ENCODE measurements at regions not wholly inside any gene's neighbourhood (a gene's known extent, or its start where the extent isn't known, plus 50 kb on each side); places are given as distances from the start of the nearest gene placed in this dataset.
"Not testable (repeated sequence)": the region's sequence is repeated elsewhere in the genome, so short reads cannot be mapped to it uniquely, and the experiment has no call there.

DNA sequence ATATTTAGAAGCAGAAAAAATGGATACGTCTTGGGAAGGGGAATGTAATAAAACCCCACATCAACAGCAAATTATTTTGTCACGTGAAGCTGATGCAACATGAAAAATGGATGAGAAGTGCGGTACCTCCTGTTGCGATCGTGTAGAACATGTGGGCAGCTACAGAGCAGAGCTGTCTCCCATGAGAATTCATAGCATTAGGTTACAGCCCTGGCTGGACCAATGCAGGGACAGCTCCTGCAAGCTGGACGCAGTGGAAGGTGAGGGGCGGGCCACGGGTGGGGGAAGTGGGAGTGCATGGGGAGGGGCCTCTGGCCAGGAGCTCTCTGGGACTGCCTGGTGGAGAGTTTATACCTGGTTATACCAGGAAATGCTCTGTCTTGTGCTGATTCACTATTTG lies 120.3 kb downstream of the GATA3 start:
- DNase-seq = no peak

DNA sequence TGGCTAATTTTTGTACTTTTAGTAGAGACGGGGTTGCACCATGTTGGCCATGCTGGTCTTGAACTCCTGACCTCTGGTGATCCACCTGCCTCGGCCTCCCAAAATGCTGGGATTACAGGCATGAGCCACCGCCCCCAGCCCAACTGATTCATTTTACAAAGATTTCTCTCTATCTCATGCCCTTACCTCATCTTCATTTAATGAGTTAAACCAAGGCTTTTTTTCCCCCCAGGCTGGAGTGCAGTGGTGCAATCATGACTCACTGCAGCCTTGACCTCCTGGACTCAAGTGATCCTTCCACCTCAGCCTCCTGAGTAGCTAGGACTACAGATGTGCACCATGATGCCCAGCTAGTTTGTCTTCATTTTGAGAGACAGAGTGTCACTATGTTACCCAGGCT lies 123.0 kb downstream of the GATA3 start:
- DNase-seq = not testable (repeated sequence)

DNA sequence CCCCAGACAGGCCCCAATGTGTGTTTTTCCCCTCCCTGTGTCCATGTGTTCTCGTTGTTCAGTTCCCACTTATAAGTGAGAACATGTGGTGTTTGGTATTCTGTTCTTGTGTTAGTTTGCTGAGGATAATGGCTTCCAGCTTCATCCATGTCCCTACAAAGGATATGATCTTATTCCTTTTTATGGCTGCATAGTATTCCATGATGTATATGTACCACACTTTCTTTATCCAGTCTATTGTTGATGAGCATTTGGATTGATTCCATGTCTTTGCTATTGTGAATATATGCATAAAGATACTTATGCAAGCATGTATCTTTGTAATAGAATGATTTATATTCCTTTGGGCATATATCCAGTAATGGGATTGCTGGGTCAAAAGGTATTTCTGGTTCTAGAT lies 125.3 kb downstream of the GATA3 start:
- DNase-seq = not testable (repeated sequence)

- no peak for DNase-seq
These were observed 126.0 kb downstream of the GATA3 start for GRCh38 chr10:8180360-8181109.

DNA sequence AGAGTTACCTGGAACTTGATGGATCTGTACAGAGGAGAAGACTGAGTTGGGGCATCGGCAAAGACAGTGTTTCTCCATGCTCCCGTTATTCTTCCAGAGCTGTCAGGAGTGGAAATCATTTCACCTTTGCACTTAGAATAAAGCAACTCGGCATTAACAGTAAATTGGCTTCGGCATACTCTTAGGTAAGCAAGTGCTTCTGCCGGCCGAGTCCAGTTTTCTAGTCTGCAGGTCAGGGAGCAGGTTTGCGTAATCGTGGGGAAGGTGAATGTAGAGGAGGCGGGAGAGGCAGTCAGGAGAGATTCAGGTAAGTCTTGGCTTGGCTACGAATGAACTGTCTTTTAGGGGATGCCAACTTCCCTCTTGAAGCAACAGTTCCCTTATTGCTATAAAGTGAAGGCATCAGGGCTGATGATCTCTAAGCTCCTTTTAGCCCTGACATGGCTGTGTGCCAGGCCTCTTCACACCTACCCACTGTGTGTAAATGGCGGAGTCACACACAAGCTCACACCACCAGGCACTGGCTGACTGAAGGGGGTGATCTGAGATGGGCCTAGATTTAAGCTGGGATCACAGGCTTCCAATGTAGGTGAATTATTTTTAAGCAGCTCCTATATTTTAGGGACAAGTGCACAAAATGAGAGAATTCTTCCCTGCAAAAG lies 127.1 kb downstream of the GATA3 start:
- DNase-seq = no peak

- DNase-seq = no peak
These were observed 128.3 kb downstream of the GATA3 start for GRCh38 chr10:8182806-8183205.

DNA sequence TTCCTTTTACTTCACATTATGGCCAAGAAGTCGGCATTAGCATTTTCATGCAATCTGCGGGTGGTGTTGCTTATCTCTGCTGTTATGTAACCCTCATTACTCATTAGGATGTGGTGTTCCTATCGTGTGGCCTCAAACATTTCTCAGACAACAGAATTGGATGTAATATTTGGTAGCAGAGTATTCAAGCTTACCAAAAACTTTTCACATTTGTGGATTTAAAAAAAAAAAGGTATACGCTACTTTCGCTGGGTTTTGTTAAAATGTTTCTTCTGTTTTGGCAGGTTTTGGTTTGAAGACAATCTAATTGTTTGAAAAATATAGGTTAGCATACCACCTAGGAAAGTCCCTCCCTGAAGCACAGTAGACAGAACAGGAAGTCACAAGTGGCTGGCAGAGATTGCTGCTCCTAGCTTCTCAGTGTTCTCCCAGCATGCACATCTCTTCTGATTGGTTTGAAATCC lies 128.8 kb downstream of the GATA3 start:
- peak; percentile 25 to 31 for DNase-seq

DNA sequence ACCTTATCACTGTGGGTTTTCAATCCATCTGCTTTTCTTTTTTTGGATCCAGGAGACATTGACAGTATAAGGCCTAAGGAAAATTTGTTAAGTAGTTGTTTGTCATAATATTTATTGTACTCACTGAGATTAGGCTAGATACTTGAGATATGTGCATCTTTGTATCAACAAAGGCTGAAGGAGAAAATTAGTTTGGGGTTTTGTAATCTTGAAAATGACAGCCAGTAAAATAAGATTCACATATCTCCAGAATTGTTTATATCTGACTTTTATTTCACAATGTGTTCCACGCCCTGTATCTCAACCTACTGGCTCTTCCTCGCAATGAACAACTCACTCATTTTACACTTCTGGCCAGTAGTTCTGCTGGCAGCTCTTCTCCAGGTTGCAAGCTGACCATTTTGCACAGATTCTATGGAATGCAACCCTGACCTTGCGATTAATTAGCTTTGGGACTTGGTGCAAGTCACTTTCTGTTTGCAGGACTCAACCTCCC lies 132.7 kb downstream of the GATA3 start:
- no peak for DNase-seq

DNA sequence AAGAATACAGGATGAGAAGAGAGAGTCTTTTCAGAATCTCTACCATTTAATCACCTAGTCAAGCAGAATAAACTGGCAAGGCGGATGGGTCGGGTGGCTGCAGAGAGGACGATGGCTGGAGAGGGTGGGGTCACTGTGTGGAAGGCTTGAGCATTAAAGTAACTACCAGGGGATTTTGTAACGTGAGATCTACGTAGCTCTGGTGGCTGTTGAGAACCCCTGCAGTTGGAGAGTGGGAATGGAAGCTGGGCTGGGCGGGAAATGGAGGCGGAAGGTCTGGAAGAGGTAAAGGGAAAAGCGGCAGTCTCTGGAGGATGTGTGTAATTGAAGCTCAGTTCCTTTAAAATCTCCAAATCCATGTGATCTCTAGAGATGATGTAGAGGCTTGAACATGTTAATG lies 135.0 kb downstream of the GATA3 start:
- DNase-seq = no peak

- no peak for DNase-seq
These were observed 137.8 kb downstream of the GATA3 start for GRCh38 chr10:8192301-8192700.

DNA sequence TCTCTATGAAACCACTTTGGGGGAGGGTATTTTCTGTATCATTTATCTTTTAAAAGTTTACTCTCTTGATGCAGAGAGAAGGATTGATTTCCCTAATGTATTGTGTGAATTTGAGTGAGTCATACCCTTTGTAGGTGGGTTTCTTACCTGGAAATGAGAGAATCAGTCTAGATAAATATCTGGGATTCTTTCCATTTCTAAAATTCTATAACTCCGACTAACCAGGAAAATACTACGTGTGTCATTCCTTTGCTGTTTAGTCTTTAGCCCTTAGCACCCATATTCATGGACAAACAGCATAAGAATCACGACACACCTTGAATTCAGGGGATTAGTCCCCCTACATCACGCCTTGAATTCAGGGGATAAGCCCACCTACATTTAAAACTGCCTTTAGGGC lies 139.1 kb downstream of the GATA3 start:
- DNase-seq = no peak

DNA sequence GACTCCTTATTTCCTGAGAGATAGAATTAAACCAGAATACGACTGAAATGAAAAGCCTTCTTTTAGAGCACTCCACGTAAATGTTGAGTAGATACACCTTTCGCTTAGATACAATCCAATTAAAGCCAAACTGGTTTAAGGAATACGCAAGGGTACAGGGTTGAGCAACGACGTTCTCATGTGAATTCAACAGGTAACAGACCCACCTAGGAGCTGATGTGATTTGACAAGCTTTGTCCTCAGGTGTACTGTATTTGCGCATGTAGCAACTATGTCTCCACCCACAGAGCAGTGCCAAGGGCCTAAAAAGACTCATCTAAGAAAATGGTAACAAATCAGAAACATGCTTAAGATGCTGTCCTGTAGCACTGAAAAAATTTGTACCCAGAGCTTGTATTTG lies 139.6 kb downstream of the GATA3 start:
- no peak for DNase-seq

GRCh38 chr10:8206882-8207281 lies 152.4 kb downstream of the GATA3 start:
- no peak for DNase-seq

- no peak for DNase-seq
These were observed 157.1 kb downstream of the GATA3 start for GRCh38 chr10:8211631-8212030.

DNA sequence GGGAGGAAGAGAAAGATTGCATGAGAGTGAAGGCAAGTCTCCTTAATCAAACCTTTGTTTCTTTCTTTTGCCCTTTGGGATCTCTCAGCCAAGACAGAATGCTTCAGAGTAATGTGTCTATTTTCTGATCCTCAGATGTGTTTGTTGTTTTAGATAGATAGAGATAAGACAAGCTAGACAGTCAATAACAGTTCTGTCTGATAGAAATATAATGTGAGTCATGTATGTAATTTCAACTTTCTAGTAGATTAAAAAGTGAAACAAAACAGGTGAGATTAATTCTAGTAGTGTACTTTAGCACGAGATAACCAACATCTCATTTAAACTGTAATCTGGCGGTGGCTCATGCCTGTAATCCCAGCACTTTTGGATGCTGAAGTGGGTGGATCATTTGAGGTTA lies 159.2 kb downstream of the GATA3 start:
- DNase-seq = no peak

GRCh38 chr10:8214587-8214986 lies 160.1 kb downstream of the GATA3 start:
- no peak for DNase-seq

DNA sequence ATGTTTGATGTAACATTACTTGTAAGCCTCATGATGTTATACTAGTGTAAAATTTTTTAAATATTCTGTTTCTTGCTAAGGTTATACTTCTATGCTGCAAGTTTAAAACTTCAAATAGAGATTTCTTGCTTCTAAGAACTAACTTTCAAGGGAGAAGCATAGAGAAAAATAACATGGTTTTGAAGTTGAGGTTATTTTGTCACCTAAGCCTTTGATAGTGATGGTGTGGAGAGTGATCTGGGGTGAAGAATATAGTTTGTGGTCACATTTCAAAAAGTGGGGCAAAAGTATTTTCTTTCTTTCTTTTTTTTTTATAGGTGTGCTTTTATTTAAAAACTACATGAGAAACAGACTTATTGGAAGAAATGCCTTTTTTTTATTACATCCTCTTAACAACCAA lies 162.4 kb downstream of the GATA3 start:
- DNase-seq = no peak

DNA sequence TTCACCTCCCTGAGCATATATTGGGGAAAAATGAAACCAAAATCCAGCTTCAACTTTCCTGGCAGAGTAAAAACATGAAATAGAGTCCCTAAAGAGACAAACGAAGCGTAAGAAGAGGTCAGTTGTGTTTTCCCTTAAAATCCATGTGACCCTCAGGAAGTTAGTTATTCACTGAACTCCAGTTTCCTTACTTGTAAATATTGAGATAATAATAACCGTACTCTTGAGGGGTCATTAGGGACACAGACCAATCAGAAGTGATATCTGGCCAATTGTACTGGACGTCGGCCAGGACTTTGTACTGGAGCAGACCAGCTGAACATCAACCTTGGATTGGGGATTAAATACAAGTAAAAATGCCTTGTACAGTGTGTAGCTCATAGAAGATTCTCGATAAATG lies 167.0 kb downstream of the GATA3 start:
- no peak for DNase-seq

DNA sequence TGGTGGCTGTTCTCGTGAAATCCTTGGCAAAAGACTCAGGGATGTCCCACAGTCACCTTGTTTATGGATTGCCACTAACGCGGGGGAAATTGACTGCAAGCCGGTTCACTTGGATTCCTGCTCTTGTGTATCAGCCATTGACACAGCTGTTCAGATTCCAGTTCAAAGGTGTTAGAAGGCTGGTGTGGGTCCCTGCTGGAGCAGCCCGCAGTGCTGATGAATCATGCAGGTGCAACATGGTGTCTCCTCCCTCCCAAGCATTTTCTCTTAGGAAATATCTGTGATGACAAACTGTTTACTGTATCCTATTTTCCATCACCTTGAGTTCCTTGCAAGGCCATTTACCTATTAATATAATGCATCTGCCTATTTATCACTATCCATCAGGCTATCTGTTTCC lies 170.1 kb downstream of the GATA3 start:
- no peak for DNase-seq

- no peak for DNase-seq
These were observed 170.7 kb downstream of the GATA3 start for GRCh38 chr10:8225187-8225586.

GRCh38 chr10:8227246-8227645 lies 172.8 kb downstream of the GATA3 start:
- DNase-seq = no peak

DNA sequence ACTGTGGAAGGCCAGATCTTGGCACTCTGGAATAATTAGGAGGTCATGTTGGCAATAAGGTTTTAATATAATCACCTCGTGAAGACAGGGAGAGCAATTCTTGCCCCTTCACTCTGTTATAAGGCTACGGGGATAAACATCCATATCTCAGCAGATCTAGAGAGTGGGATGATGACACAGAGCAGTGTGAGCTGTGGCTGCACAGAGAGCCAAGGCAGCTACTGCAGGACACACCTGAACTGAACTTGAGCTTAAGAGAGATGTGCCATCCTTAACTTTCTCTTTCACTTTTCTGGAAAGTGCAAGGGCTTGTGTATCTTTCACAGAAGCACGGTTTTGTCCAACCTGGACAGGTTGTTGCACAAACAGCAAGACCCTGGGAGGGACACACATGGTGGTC lies 174.7 kb downstream of the GATA3 start:
- DNase-seq = no peak

DNA sequence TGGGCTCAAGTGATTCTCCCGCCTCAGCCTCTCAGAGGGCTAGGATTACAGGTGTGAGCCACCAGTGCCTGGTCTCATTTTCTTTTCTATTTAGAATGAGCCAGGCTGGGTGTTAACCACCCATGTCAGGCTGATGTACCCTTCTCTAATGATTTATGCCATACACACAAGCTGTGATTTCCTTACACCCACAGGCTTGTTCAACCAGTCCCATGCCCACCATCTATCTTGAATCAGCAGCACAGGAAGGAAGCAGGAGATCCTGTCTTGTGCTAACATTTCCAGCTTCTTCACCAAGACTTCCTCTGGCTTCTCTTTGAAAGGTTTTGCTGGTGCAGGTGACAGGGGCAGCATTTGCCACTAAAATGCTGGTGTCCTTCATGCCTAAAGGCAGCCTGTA lies 176.4 kb downstream of the GATA3 start:
- DNase-seq = no peak

- no peak for DNase-seq
These were observed 178.6 kb downstream of the GATA3 start for GRCh38 chr10:8233049-8233448.

DNA sequence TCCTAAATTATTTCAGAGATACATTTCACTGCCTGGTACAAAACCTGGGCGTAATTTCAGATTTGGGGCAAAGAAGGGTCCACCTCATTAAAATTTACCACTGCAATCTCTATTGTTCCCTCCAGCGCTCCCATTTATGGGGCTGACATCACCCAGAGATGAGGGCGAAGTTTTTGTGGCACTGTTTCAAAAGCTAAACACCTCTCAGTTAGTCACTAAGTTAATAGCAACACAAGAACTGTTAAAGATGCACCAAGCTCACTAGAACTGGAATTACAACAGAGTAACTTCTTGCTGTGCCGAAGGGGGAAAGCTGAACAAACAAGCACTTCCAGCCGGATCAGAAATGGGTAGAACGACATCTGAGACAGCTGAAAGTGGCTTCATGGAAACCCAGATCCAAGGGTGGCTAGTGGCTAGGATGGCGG lies 179.4 kb downstream of the GATA3 start:
- DNase-seq = no peak

Measured in activated CD4-positive, alpha-beta T cell treated with anti-CD3 and anti-CD28 coated beads, Interleukin-2, amount 50 U/mL, for 4 hours (primary cell).